HAP-1 (cell line): ENCODE measurements at regions not wholly inside any gene's neighbourhood (a gene's known extent, or its start where the extent isn't known, plus 50 kb on each side); places are given as distances from the start of the nearest gene placed in this dataset.

Experiments used
- DNase-seq, 2 experiments: peaks; one replicate each; pipeline ENCODE4 v3.0.0-alpha.2; 2016 to 2020; ENCODE audit warnings: low spot score in 2 of 2
- H3K27me3 ChIP-seq: fragments of 250-450 bp; sonication (Bioruptor Pico); 2 replicates; pipeline ENCODE4 v1.5.1; 2020; ENCODE audit warnings: low read depth, mild to moderate bottlenecking, moderate library complexity
- H3K36me3 ChIP-seq: fragments of 250-450 bp; sonication (Bioruptor Pico); replicated peaks from 2 replicates; pipeline ENCODE4 v1.5.1; 2020; ENCODE audit warnings: mild to moderate bottlenecking
- H3K4me1 ChIP-seq: fragments of 250-450 bp; sonication (Bioruptor Pico); 2 replicates; pipeline ENCODE4 v1.5.1; 2020; ENCODE audit warnings: mild to moderate bottlenecking
- H3K4me3 ChIP-seq: fragments of 250-450 bp; sonication (Bioruptor Pico); 2 replicates; pipeline ENCODE4 v1.5.1; 2020; ENCODE audit warnings: mild to moderate bottlenecking, moderate library complexity
- H3K9me3 ChIP-seq: fragments of 250-450 bp; sonication (Bioruptor Pico); 2 replicates; pipeline ENCODE4 v1.5.1; 2020; ENCODE audit warnings: mild to moderate bottlenecking, moderate library complexity
- in situ Hi-C: fragments of 300-500 bp; cut with MboI; formaldehyde crosslinking; loops from 3 replicates; pipeline ENCODE4 v1.14.3; 2020; ENCODE audit warnings: low sequenced_read_pairs, inconsistent platforms, mixed read lengths

- in situ Hi-C loops = no loop called here
- peak in 1 of 2 experiments; percentile 67 for DNase-seq
- H3K27me3 ChIP-seq = no peaks in the 10 kb centered on the region
Measured at GRCh38 chr20:11372876-11373790, 544.6 kb upstream of the BTBD3 start.

GRCh38 chr20:11375335-11375734 lies 542.4 kb upstream of the BTBD3 start:
- Histone ChIP-seq H3K4me1 (peaks cover 30% of the 10 kb centered on the region), H3K9me3 (no peaks in the 10 kb centered on the region), H3K4me3 (no peak overlapping the region), H3K27me3 (no peaks in the 10 kb centered on the region), H3K36me3 (no peaks in the 10 kb centered on the region)
- in situ Hi-C loops = no loop called here
- DNase-seq = no peak

More at GRCh38 chr20:11372876-11373790, 544.6 kb upstream of the BTBD3 start:
- no peaks in the 10 kb centered on the region for H3K36me3 ChIP-seq
- peaks cover 10% of the 10 kb centered on the region for H3K4me1 ChIP-seq
- H3K4me3 ChIP-seq = no peak overlapping the region
- H3K9me3 ChIP-seq = no peaks in the 10 kb centered on the region

GRCh38 chr20:11375966-11376365 lies 541.7 kb upstream of the BTBD3 start:
- H3K27me3 ChIP-seq = no peaks in the 10 kb centered on the region
- H3K36me3 ChIP-seq = no peaks in the 10 kb centered on the region
- in situ Hi-C loops = no loop called here
- no peaks in the 10 kb centered on the region for H3K9me3 ChIP-seq
- DNase-seq = no peak
- no peak overlapping the region for H3K4me3 ChIP-seq
- peaks cover 30% of the 10 kb centered on the region for H3K4me1 ChIP-seq

GRCh38 chr20:11376420-11376819 lies 541.3 kb upstream of the BTBD3 start:
- in situ Hi-C loops = no loop called here

GRCh38 chr20:11376998-11377397 lies 540.7 kb upstream of the BTBD3 start:
- no peak for DNase-seq
- Histone ChIP-seq H3K27me3 (no peaks in the 10 kb centered on the region), H3K36me3 (no peaks in the 10 kb centered on the region), H3K9me3 (no peaks in the 10 kb centered on the region), H3K4me3 (no peak overlapping the region), H3K4me1 (peaks cover 30% of the 10 kb centered on the region)
- in situ Hi-C loops = no loop called here

More at GRCh38 chr20:11376420-11376819, 541.3 kb upstream of the BTBD3 start:
- no peaks in the 10 kb centered on the region for H3K36me3 ChIP-seq
- no peak overlapping the region for H3K4me3 ChIP-seq
- no peaks in the 10 kb centered on the region for H3K27me3 ChIP-seq
- DNase-seq = no peak
- no peaks in the 10 kb centered on the region for H3K9me3 ChIP-seq
- H3K4me1 ChIP-seq = peaks cover 30% of the 10 kb centered on the region

GRCh38 chr20:11377761-11378160 lies 539.9 kb upstream of the BTBD3 start:
- no peak overlapping the region for H3K4me3 ChIP-seq
- in situ Hi-C loops = no loop called here
- no peaks in the 10 kb centered on the region for H3K9me3 ChIP-seq
- no peak for DNase-seq
- H3K36me3 ChIP-seq = no peaks in the 10 kb centered on the region
- H3K4me1 ChIP-seq = peaks cover 23% of the 10 kb centered on the region
- H3K27me3 ChIP-seq = no peaks in the 10 kb centered on the region

GRCh38 chr20:11378252-11378651 lies 539.4 kb upstream of the BTBD3 start:
- peak in 1 of 2 experiments; percentile 13 for DNase-seq
- H3K4me3 ChIP-seq = no peak overlapping the region
- peaks cover 20% of the 10 kb centered on the region for H3K4me1 ChIP-seq
- H3K27me3 ChIP-seq = no peaks in the 10 kb centered on the region
- in situ Hi-C loops = no loop called here
- H3K36me3 ChIP-seq = no peaks in the 10 kb centered on the region
- H3K9me3 ChIP-seq = no peaks in the 10 kb centered on the region

GRCh38 chr20:11379257-11380011 lies 538.3 kb upstream of the BTBD3 start:
- H3K27me3 ChIP-seq = no peaks in the 10 kb centered on the region
- H3K4me3 ChIP-seq = peak overlapping the region; percentile 3
- in situ Hi-C loops = no loop called here
- H3K36me3 ChIP-seq = no peaks in the 10 kb centered on the region
- H3K9me3 ChIP-seq = no peaks in the 10 kb centered on the region
- peaks cover 20% of the 10 kb centered on the region for H3K4me1 ChIP-seq
- DNase-seq = peak; percentile 84 to 97

GRCh38 chr20:11380283-11380682 lies 537.4 kb upstream of the BTBD3 start:
- Histone ChIP-seq H3K27me3 (no peaks in the 10 kb centered on the region), H3K4me1 (peaks cover 20% of the 10 kb centered on the region), H3K9me3 (no peaks in the 10 kb centered on the region), H3K4me3 (no peak overlapping the region), H3K36me3 (no peaks in the 10 kb centered on the region)
- in situ Hi-C loops = no loop called here
- DNase-seq = no peak

GRCh38 chr20:11387189-11387754 lies 530.4 kb upstream of the BTBD3 start:
- H3K27me3 ChIP-seq = no peaks in the 10 kb centered on the region
- no peak for DNase-seq
- no peaks in the 10 kb centered on the region for H3K36me3 ChIP-seq
- no peaks in the 10 kb centered on the region for H3K9me3 ChIP-seq
- in situ Hi-C loops = no loop called here
- H3K4me1 ChIP-seq = peaks cover 8% of the 10 kb centered on the region; the same call in 1 of the 2 replicates
- H3K4me3 ChIP-seq = no peak overlapping the region

GRCh38 chr20:11389186-11389585 lies 528.5 kb upstream of the BTBD3 start:
- Histone ChIP-seq H3K4me3 (no peak overlapping the region), H3K4me1 (peaks cover 8% of the 10 kb centered on the region; the same call in 1 of the 2 replicates), H3K27me3 (no peaks in the 10 kb centered on the region), H3K36me3 (no peaks in the 10 kb centered on the region), H3K9me3 (no peaks in the 10 kb centered on the region)
- in situ Hi-C loops = no loop called here
- DNase-seq = no peak

- Histone ChIP-seq H3K36me3 (no peaks in the 10 kb centered on the region), H3K9me3 (no peaks in the 10 kb centered on the region), H3K4me1 (peaks cover 8% of the 10 kb centered on the region; the same call in 1 of the 2 replicates), H3K4me3 (no peak overlapping the region), H3K27me3 (no peaks in the 10 kb centered on the region)
- no peak for DNase-seq
- in situ Hi-C loops = no loop called here
Measured at GRCh38 chr20:11391591-11391990, 526.1 kb upstream of the BTBD3 start.

GRCh38 chr20:11394145-11394833 lies 523.4 kb upstream of the BTBD3 start:
- Histone ChIP-seq H3K9me3 (no peaks in the 10 kb centered on the region), H3K4me3 (no peak overlapping the region), H3K4me1 (no peaks in the 10 kb centered on the region), H3K27me3 (no peaks in the 10 kb centered on the region), H3K36me3 (no peaks in the 10 kb centered on the region)
- in situ Hi-C loops = no loop called here
- DNase-seq = no peak
